SK-N-SH (cell line): ENCODE measurements at regions not wholly inside any gene's neighbourhood (a gene's known extent, or its start where the extent isn't known, plus 50 kb on each side); places are given as distances from the start of the nearest gene placed in this dataset.
A peak's percentile ranks its signal among the peaks of the same experiment; 100 is the strongest.

Experiments used
- CTCF ChIA-PET: fragments of 300-600, 350-600 bp; formaldehyde crosslinking; extraction: SDS; loops from one replicate; lab custom pipeline; 2021; lab: Yijun Ruan, JAX
- POLR2A ChIA-PET: fragments of 350-600 bp; sonication (Branson Sonifier 250); formaldehyde crosslinking; extraction: SDS; loops from one replicate; lab custom pipeline; 2020; ENCODE audit warnings: antibody characterized with exemption, inconsistent platforms; lab: Yijun Ruan, JAX
- DNase-seq: peaks from one replicate; pipeline ENCODE4 v3.0.0; 2012
- H2AFZ ChIP-seq: fragments of 200-600 bp; sonication (generic); 2 replicates; pipeline ENCODE4 v1.8.1; 2016; ENCODE audit warnings: antibody characterized with exemption, mild to moderate bottlenecking, low read depth
- H3F3A ChIP-seq: fragments of 200-600 bp; sonication (generic); replicated peaks from 2 replicates; pipeline ENCODE3; 2016; ENCODE audit warnings: antibody characterized with exemption, mild to moderate bottlenecking; ENCODE audit not compliant: insufficient read depth
- H3K27ac ChIP-seq, 2 experiments: fragments of 200-500 bp in 1 of 2; fragments of 200-600 bp in 1 of 2; sonication (Bioruptor generic) in 1 of 2; sonication (generic), shearing (Covaris generic) in 1 of 2; 2 replicates each; pipeline versions ENCODE4 v1.5.1 to v1.6.1; 2014 to 2016; ENCODE audit warnings: low read depth in 2 of 2, inconsistent platforms in 1 of 2, low read length in 1 of 2, mild to moderate bottlenecking in 1 of 2, mixed read lengths in 1 of 2
- H3K27me3 ChIP-seq: fragments of 200-600 bp; sonication (generic), shearing (Covaris generic); 2 replicates; pipeline ENCODE4 v1.6.1; 2016; ENCODE audit warnings: mixed run types; ENCODE audit not compliant: insufficient read depth
- H3K36me3 ChIP-seq, 2 experiments: fragments of 200-500 bp in 1 of 2; fragments of 200-600 bp in 1 of 2; sonication (Bioruptor generic) in 1 of 2; sonication (generic) in 1 of 2; replicated peaks in 1 of 2; 2 replicates each; pipeline versions ENCODE3 to v1.5.1; 2014 to 2016; ENCODE audit warnings: low read length in 1 of 2, mild to moderate bottlenecking in 1 of 2; ENCODE audit not compliant: insufficient read depth in 2 of 2, control insufficient read depth in 1 of 2
- H3K4me1 ChIP-seq, 2 experiments: fragments of 200-500 bp in 1 of 2; fragments of 200-600 bp in 1 of 2; sonication (Bioruptor generic) in 1 of 2; sonication (generic), shearing (Covaris generic) in 1 of 2; 2 replicates each; pipeline versions ENCODE4 v1.5.1 to v1.6.1; 2014 to 2016; ENCODE audit warnings: low read depth in 1 of 2, low read length in 1 of 2, mixed run types in 1 of 2; ENCODE audit not compliant: insufficient read depth in 2 of 2, control insufficient read depth in 1 of 2
- H3K4me2 ChIP-seq: fragments of 200-600 bp; sonication (generic), shearing (Covaris generic); 2 replicates; pipeline ENCODE4 v1.6.1; 2017; ENCODE audit warnings: mixed run types
- H3K4me3 ChIP-seq, 2 experiments: fragments of 200-500 bp in 1 of 2; fragments of 200-600 bp in 1 of 2; sonication (Bioruptor generic) in 1 of 2; sonication (generic), shearing (Covaris generic) in 1 of 2; 2 replicates each; pipeline versions ENCODE4 v1.5.1 to v1.8.1; 2014 to 2016; ENCODE audit warnings: low read depth in 2 of 2, inconsistent platforms in 1 of 2, low read length in 1 of 2, mild to moderate bottlenecking in 1 of 2, mixed read lengths in 1 of 2, moderate library complexity in 1 of 2
- H3K79me2 ChIP-seq: fragments of 200-600 bp; sonication (generic); 2 replicates; pipeline ENCODE4 v1.8.1; 2017; ENCODE audit warnings: mild to moderate bottlenecking; ENCODE audit not compliant: insufficient read depth
- H3K9ac ChIP-seq: fragments of 200-600 bp; sonication (generic); 2 replicates; pipeline ENCODE4 v1.6.1; 2017; ENCODE audit warnings: mixed run types
- H3K9me2 ChIP-seq: fragments of 200-600 bp; sonication (generic); 2 replicates; pipeline ENCODE4 v1.6.1; 2017; ENCODE audit warnings: mixed run types
- H3K9me3 ChIP-seq: fragments of 200-600 bp; sonication (generic); 2 replicates; pipeline ENCODE4 v1.6.1; 2017; ENCODE audit warnings: mixed run types, mild to moderate bottlenecking, moderate library complexity
- H4K20me1 ChIP-seq: fragments of 200-600 bp; sonication (generic); 2 replicates; pipeline ENCODE4 v1.6.1; 2017; ENCODE audit warnings: mild to moderate bottlenecking, mixed run types; ENCODE audit not compliant: insufficient read depth
- EP300 ChIP-seq, 2 experiments: IDR thresholded peaks; 2 replicates each; pipeline versions ENCODE4 v1.4.0 to v1.6.1; 2012; ENCODE audit warnings: borderline replicate concordance in 1 of 2, low read depth in 1 of 2, low read length in 1 of 2
- EZH2phosphoT487 ChIP-seq: fragments of 200-600 bp; sonication (generic); IDR thresholded peaks from 2 replicates; pipeline ENCODE4 v1.6.1; 2017; ENCODE audit warnings: low read depth, mixed run types, mild to moderate bottlenecking, antibody characterized with exemption, moderate library complexity, borderline replicate concordance
- FOXM1 ChIP-seq: IDR thresholded peaks from 2 replicates; pipeline ENCODE4 v1.4.0; 2012; ENCODE audit warnings: low read depth, mild to moderate bottlenecking
- GABPA ChIP-seq: IDR thresholded peaks from 2 replicates; pipeline ENCODE4 v1.4.0; 2012; ENCODE audit warnings: low read depth, mild to moderate bottlenecking
- GATA2 ChIP-seq: sonication (generic); formaldehyde crosslinking; IDR thresholded peaks from 2 replicates; pipeline ENCODE4 v1.5.0; 2020; ENCODE audit warnings: mild to moderate bottlenecking, missing genetic modification reagents
- JUND ChIP-seq: IDR thresholded peaks from 2 replicates; pipeline ENCODE4 v1.4.0; 2012
- MEF2A ChIP-seq: IDR thresholded peaks from 2 replicates; pipeline ENCODE4 v1.4.0; 2012; ENCODE audit warnings: low read depth, borderline replicate concordance
- NRF1 ChIP-seq: IDR thresholded peaks from 2 replicates; pipeline ENCODE4 v1.6.1; 2012; ENCODE audit warnings: low read depth, mild to moderate bottlenecking, low read length
- RCOR1 ChIP-seq: fragments of 150-350 bp; IDR thresholded peaks from 2 replicates; pipeline ENCODE4 v1.6.1; 2017; ENCODE audit warnings: antibody characterized with exemption, low read length
- RXRA ChIP-seq: IDR thresholded peaks from 2 replicates; pipeline ENCODE4 v1.4.0; 2012; ENCODE audit warnings: low read depth, mild to moderate bottlenecking, borderline replicate concordance
- TAF1 ChIP-seq: IDR thresholded peaks from 2 replicates; pipeline ENCODE4 v1.6.1; 2012; ENCODE audit warnings: low read depth, mild to moderate bottlenecking, low read length, moderate library complexity, borderline replicate concordance
- TCF12 ChIP-seq: IDR thresholded peaks from 2 replicates; pipeline ENCODE4 v1.4.0; 2012
- WGBS: methylation state at CpG from one replicate; pipeline ENCODE4 v1.1.6; 2017; ENCODE audit warnings: low lambda C conversion rate; 5-methylcytosine and 5-hydroxymethylcytosine counted together
- TF ChIP-seq, protein P1 (sequence below): fragments of 200-600 bp; sonication (generic); IDR thresholded peaks from 2 replicates; pipeline ENCODE4 v1.6.1; 2017; ENCODE audit warnings: antibody characterized with exemption, mild to moderate bottlenecking, moderate library complexity
- TF ChIP-seq, protein P2 (sequence below): IDR thresholded peaks from 2 replicates; pipeline ENCODE4 v1.4.0; 2012; ENCODE audit warnings: low read depth, borderline replicate concordance
- TF ChIP-seq, protein P3 (sequence below): fragments of 150-350 bp; IDR thresholded peaks from 2 replicates; pipeline ENCODE4 v1.6.1; 2017; ENCODE audit warnings: antibody characterized with exemption, low read length, low read depth, borderline replicate concordance
- TF ChIP-seq, protein P4 (sequence below): IDR thresholded peaks from 2 replicates; pipeline ENCODE4; 2012
- TF ChIP-seq, protein P5 (sequence below): fragments of 150-350 bp; IDR thresholded peaks from 2 replicates; pipeline ENCODE4 v1.6.1; 2016; ENCODE audit warnings: mild to moderate bottlenecking, low read depth, low read length

GRCh38 chr2:204026294-204026693 lies 89.7 kb downstream of the ICOS start:
- H3K4me2 ChIP-seq = no peak overlapping the region
- no peak overlapping the region for H2AFZ ChIP-seq
- peaks cover 0 to 18% of the 10 kb centered on the region in 2 experiments; a peak in 3 of 4 replicates for H3K4me1 ChIP-seq
- H3K4me3 ChIP-seq = no peak overlapping the region
- H3K79me2 ChIP-seq = no peaks in the 10 kb centered on the region
- H3K36me3 ChIP-seq = no peaks in the 10 kb centered on the region
- POLR2A ChIA-PET = no interaction called here
- H4K20me1 ChIP-seq = no peaks in the 10 kb centered on the region
- H3K27ac ChIP-seq = no peak overlapping the region
- CTCF ChIA-PET = interaction anchor here (1.3 to 1.4 kb wide), 2 partner anchors 13 to 666 kb away, joined by 3 to 6 read pairs; no protein-coding TSS in a partner anchor
- H3K9me3 ChIP-seq = no peaks in the 10 kb centered on the region
- no peak for TF ChIP-seq RXRA
- TF ChIP-seq, protein P1, sequence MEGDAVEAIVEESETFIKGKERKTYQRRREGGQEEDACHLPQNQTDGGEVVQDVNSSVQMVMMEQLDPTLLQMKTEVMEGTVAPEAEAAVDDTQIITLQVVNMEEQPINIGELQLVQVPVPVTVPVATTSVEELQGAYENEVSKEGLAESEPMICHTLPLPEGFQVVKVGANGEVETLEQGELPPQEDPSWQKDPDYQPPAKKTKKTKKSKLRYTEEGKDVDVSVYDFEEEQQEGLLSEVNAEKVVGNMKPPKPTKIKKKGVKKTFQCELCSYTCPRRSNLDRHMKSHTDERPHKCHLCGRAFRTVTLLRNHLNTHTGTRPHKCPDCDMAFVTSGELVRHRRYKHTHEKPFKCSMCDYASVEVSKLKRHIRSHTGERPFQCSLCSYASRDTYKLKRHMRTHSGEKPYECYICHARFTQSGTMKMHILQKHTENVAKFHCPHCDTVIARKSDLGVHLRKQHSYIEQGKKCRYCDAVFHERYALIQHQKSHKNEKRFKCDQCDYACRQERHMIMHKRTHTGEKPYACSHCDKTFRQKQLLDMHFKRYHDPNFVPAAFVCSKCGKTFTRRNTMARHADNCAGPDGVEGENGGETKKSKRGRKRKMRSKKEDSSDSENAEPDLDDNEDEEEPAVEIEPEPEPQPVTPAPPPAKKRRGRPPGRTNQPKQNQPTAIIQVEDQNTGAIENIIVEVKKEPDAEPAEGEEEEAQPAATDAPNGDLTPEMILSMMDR = peak; percentile 36; the same call in 1 of the 2 replicates
- H3F3A ChIP-seq = no peaks in the 10 kb centered on the region
- WGBS = 43% methylated on average over 3 of the region's 3 CpGs
- no peaks in the 10 kb centered on the region; the same call in 1 of the 2 replicates for H3K27me3 ChIP-seq
- DNase-seq = no peak
- H3K9ac ChIP-seq = no peak overlapping the region
- H3K9me2 ChIP-seq = no peaks in the 10 kb centered on the region

DNA sequence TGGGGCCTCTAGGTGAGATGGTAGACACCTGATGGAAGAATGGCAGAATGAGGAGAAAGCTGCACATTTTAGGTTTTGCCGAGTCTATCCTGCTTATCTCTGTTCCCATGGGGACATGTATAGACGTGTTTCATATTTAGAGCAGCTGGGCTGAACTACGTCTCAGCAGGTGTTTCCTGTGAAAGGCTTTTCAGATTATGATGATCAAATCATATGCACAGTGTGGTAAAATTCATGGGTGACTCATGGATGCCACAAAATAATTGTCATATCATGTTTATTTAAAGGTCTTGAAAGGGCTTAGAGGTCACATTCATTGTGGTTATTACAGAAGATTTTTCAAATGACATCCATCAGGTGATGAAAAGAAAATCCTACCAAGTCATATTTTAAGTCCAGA lies 90.5 kb downstream of the ICOS start:
- no peak overlapping the region for H3K9ac ChIP-seq
- H4K20me1 ChIP-seq = no peaks in the 10 kb centered on the region
- H3F3A ChIP-seq = no peaks in the 10 kb centered on the region
- H3K36me3 ChIP-seq = no peaks in the 10 kb centered on the region
- no peak for TF ChIP-seq GABPA
- TF ChIP-seq TCF12 = peak; percentile 35; the same call in 1 of the 2 replicates
- TF ChIP-seq FOXM1 = no peak
- H3K4me1 ChIP-seq = peaks cover 0 to 13% of the 10 kb centered on the region in 2 experiments; a peak in 3 of 4 replicates
- ChIA-PET CTCF (interaction anchor here (0.9 to 1.3 kb wide), 2 partner anchors 12 to 13 kb away, joined by 3 read pairs; no protein-coding TSS in a partner anchor), POLR2A (no interaction called here)
- no peak overlapping the region for H3K4me3 ChIP-seq
- H3K4me2 ChIP-seq = no peak overlapping the region
- no peak overlapping the region; the same call in 1 of the 2 replicates for H2AFZ ChIP-seq
- no peaks in the 10 kb centered on the region for H3K9me2 ChIP-seq
- no peaks in the 10 kb centered on the region for H3K9me3 ChIP-seq
- no peaks in the 10 kb centered on the region; the same call in 1 of the 2 replicates for H3K27me3 ChIP-seq
- no peak for DNase-seq
- H3K79me2 ChIP-seq = no peaks in the 10 kb centered on the region
- WGBS = 42% methylated on average over 3 of the region's 3 CpGs
- no peak overlapping the region for H3K27ac ChIP-seq

DNA sequence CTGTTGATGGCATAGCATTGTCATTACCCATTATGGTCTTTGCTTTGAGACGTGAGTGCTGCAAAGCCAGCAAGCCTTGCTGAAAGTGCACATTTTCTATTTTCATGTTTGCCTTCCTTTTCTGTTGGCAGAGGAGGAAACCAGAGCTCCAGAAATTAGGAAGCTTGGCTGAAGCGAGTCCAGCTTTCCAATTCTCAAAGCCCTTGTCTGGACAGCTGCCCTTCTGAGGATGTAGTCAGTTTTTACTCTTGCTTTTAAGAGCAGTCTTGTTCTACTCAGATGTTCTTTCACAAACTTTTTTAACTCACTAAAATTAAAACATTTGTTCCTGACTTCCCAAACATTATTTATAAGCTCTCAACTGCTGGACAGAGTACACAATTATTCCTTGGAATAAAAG lies 93.8 kb downstream of the ICOS start:
- ChIA-PET POLR2A (no interaction called here), CTCF (interaction anchor here (0.9 to 1.1 kb wide), 2 partner anchors 24 to 92 kb away, joined by 3 read pairs; no protein-coding TSS in a partner anchor)
- WGBS = 30% methylated on average over 2 of the region's 2 CpGs
- TF ChIP-seq TAF1 (no peak), GATA2 (CRISPR knock-in tag) (no peak), EP300 (IDR thresholded peaks at IDR 0.05; ENCODE audit: borderline replicate concordance in 1 of 2, low read depth in 1 of 2, low read length in 1 of 2) (no peak), TCF12 (no peak), JUND (no peak), RCOR1 (no peak), EZH2phosphoT487 (no peak), NRF1 (no peak), MEF2A (no peak)
- TF ChIP-seq, protein P2, sequence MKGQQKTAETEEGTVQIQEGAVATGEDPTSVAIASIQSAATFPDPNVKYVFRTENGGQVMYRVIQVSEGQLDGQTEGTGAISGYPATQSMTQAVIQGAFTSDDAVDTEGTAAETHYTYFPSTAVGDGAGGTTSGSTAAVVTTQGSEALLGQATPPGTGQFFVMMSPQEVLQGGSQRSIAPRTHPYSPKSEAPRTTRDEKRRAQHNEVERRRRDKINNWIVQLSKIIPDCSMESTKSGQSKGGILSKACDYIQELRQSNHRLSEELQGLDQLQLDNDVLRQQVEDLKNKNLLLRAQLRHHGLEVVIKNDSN = no peak
- TF ChIP-seq, protein P3, sequence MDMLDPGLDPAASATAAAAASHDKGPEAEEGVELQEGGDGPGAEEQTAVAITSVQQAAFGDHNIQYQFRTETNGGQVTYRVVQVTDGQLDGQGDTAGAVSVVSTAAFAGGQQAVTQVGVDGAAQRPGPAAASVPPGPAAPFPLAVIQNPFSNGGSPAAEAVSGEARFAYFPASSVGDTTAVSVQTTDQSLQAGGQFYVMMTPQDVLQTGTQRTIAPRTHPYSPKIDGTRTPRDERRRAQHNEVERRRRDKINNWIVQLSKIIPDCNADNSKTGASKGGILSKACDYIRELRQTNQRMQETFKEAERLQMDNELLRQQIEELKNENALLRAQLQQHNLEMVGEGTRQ = no peak
- TF ChIP-seq, protein P4, sequence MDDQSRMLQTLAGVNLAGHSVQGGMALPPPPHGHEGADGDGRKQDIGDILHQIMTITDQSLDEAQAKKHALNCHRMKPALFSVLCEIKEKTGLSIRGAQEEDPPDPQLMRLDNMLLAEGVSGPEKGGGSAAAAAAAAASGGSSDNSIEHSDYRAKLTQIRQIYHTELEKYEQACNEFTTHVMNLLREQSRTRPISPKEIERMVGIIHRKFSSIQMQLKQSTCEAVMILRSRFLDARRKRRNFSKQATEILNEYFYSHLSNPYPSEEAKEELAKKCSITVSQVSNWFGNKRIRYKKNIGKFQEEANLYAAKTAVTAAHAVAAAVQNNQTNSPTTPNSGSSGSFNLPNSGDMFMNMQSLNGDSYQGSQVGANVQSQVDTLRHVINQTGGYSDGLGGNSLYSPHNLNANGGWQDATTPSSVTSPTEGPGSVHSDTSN = no peak
- TF ChIP-seq, protein P5, sequence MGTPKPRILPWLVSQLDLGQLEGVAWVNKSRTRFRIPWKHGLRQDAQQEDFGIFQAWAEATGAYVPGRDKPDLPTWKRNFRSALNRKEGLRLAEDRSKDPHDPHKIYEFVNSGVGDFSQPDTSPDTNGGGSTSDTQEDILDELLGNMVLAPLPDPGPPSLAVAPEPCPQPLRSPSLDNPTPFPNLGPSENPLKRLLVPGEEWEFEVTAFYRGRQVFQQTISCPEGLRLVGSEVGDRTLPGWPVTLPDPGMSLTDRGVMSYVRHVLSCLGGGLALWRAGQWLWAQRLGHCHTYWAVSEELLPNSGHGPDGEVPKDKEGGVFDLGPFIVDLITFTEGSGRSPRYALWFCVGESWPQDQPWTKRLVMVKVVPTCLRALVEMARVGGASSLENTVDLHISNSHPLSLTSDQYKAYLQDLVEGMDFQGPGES = no peak

More for the DNA sequence above, 93.8 kb downstream of the ICOS start:
- no peaks in the 10 kb centered on the region; the same call in 1 of the 2 replicates for H3K27me3 ChIP-seq
- no peaks in the 10 kb centered on the region for H3K36me3 ChIP-seq
- H3K9me2 ChIP-seq = no peaks in the 10 kb centered on the region
- H3K4me1 ChIP-seq = no peaks in the 10 kb centered on the region; a peak in 2 of 4 replicates
- H4K20me1 ChIP-seq = no peaks in the 10 kb centered on the region
- H3K27ac ChIP-seq = no peak overlapping the region
- no peaks in the 10 kb centered on the region for H3K9me3 ChIP-seq
- no peak for DNase-seq
- no peak overlapping the region for H3K4me2 ChIP-seq
- no peak overlapping the region for H3K4me3 ChIP-seq
- no peak overlapping the region for H3K9ac ChIP-seq
- no peak overlapping the region for H2AFZ ChIP-seq
- no peaks in the 10 kb centered on the region for H3F3A ChIP-seq
- no peaks in the 10 kb centered on the region for H3K79me2 ChIP-seq
